K562 (cell line): ENCODE measurements at regions not wholly inside any gene's neighbourhood (a gene's known extent, or its start where the extent isn't known, plus 50 kb on each side); places are given as distances from the start of the nearest gene placed in this dataset.

Experiments used
- ATAC-seq: fragments of 200-7000 bp; cut with Tn5 transposase; 3 replicates; pipeline ENCODE4 v1.9.1; 2020; ENCODE audit warnings: moderate library complexity
- BruUV-seq: library from RNA; stranded (reverse); fragments of 400-500 nt; replicated peaks from 2 replicates; lab custom pipeline; 2021; lab: Mats Ljungman, UMichigan
- CTCF ChIA-PET: fragments of 300-600 bp; formaldehyde crosslinking; extraction: SDS; loops from one replicate; lab custom pipeline; 2021; ENCODE audit warnings: low intra/inter-chr PET ratio; lab: Yijun Ruan, JAX
- POLR2A ChIA-PET: fragments of 300-600, 350-650 bp; sonication (Branson Sonifier 250); formaldehyde crosslinking; extraction: SDS; loops from one replicate; lab custom pipeline; 2021; ENCODE audit warnings: antibody characterized with exemption, inconsistent platforms; lab: Yijun Ruan, JAX
- DNase-seq, 4 experiments: peaks; one replicate each; pipeline versions ENCODE4 v3.0.0 to v3.0.0-alpha.2; 2011 to 2018; ENCODE audit warnings: low spot score in 3 of 4, mixed read lengths in 3 of 4; ENCODE audit errors: extremely low read depth in 1 of 4
- FAIRE-seq: peaks from 2 replicates; lab custom pipeline; 2011; peaks lifted over from hg19 to GRCh38; lab: Jason Lieb, UNC
- H2AFZ ChIP-seq: 2 replicates; pipeline ENCODE4 v1.6.0; 2011; ENCODE audit warnings: low read depth, low read length, control low read depth, inconsistent platforms
- H3K27ac ChIP-seq: fragments of 200-600 bp; 3 replicates; pipeline ENCODE4 v1.8.0; 2011; ENCODE audit warnings: low read depth, mild to moderate bottlenecking, control low read depth, inconsistent platforms, low read length, moderate library complexity, mixed read lengths; ENCODE audit errors: extremely low read depth
- H3K27me3 ChIP-seq, 2 experiments: fragments of 300-600 bp in 1 of 2; 2 replicates in 1 of 2; 3 replicates in 1 of 2; pipeline versions ENCODE4 v1.6.0 to v1.8.0; 2011; ENCODE audit warnings: inconsistent platforms in 2 of 2, low read length in 2 of 2, mild to moderate bottlenecking in 1 of 2, mixed read lengths in 1 of 2, moderate library complexity in 1 of 2; ENCODE audit not compliant: control insufficient read depth in 2 of 2, insufficient read depth in 2 of 2
- H3K36me3 ChIP-seq: fragments of 300-600 bp; 3 replicates; pipeline ENCODE4 v1.8.0; 2011; ENCODE audit warnings: mild to moderate bottlenecking, low read length, inconsistent platforms; ENCODE audit not compliant: control insufficient read depth, insufficient read depth
- H3K4me1 ChIP-seq, 2 experiments: fragments of 200-600 bp in 1 of 2; replicated peaks in 1 of 2; 2 replicates in 1 of 2; 3 replicates in 1 of 2; pipeline versions ENCODE4 v1.5.1 to v1.8.0; 2011; ENCODE audit warnings: inconsistent platforms in 2 of 2, low read length in 2 of 2, mild to moderate bottlenecking in 1 of 2, mixed read lengths in 1 of 2, moderate library complexity in 1 of 2; ENCODE audit not compliant: control insufficient read depth in 2 of 2, insufficient read depth in 2 of 2
- H3K4me2 ChIP-seq: 2 replicates; pipeline ENCODE4 v1.6.1; 2011; ENCODE audit warnings: low read length, control low read depth, inconsistent platforms, mixed read lengths; ENCODE audit not compliant: insufficient read depth
- H3K4me3 ChIP-seq: fragments of 200-600 bp; sonication (generic), shearing (Covaris generic); 2 replicates; pipeline ENCODE4 v1.5.1; 2016; ENCODE audit warnings: control low read depth, inconsistent platforms
- H3K79me2 ChIP-seq: fragments of 200-600 bp; 3 replicates; pipeline ENCODE4 v1.8.0; 2011; ENCODE audit warnings: low read length, inconsistent platforms; ENCODE audit not compliant: control insufficient read depth, insufficient read depth
- H3K9ac ChIP-seq, 2 experiments: 2 replicates each; pipeline versions ENCODE4 v1.6.0 to v1.6.1; 2011; ENCODE audit warnings: low read depth in 2 of 2, low read length in 2 of 2, control low read depth in 1 of 2, inconsistent platforms in 1 of 2, mild to moderate bottlenecking in 1 of 2, mixed read lengths in 1 of 2; ENCODE audit not compliant: insufficient read depth in 1 of 2
- H3K9me1 ChIP-seq: one replicate; pipeline ENCODE4 v1.6.0; 2011; ENCODE audit warnings: inconsistent platforms, mild to moderate bottlenecking, low read length, moderate library complexity; ENCODE audit not compliant: control insufficient read depth, insufficient read depth
- H3K9me3 ChIP-seq: replicated peaks from 2 replicates; pipeline ENCODE4 v1.5.1; 2011; ENCODE audit warnings: low read depth, low read length, inconsistent platforms; ENCODE audit not compliant: control insufficient read depth, insufficient read depth
- H4K20me1 ChIP-seq: replicated peaks from 2 replicates; pipeline ENCODE4 v1.6.1; 2011; ENCODE audit warnings: low read length, inconsistent platforms, mixed read lengths; ENCODE audit not compliant: control insufficient read depth, insufficient read depth
- FOXA3 ChIP-seq, 2 experiments: fragments of 450-650 bp in 1 of 2; sonication (generic) in 1 of 2; formaldehyde crosslinking; IDR thresholded peaks in 1 of 2; conservative IDR thresholded peaks in 1 of 2; 2 replicates each; pipeline versions ENCODE4 v1.4.0 to v1.8.0; 2020 to 2022; ENCODE audit warnings: mild to moderate bottlenecking in 2 of 2, missing genetic modification reagents in 1 of 2
- MYC ChIP-seq, 2 experiments: fragments of 250-450 bp in 1 of 2; sonication (Bioruptor Pico) in 1 of 2; IDR thresholded peaks; 2 replicates each; pipeline versions ENCODE4 v1.5.1 to v1.6.1; 2012 to 2021; ENCODE audit warnings: low read depth in 2 of 2, borderline replicate concordance in 1 of 2, improper control_type of control experiment in 1 of 2, low read length in 1 of 2, mild to moderate bottlenecking in 1 of 2, moderate library complexity in 1 of 2
- SRSF7 ChIP-seq: fragments of 200-400 bp; formaldehyde crosslinking; optimal IDR thresholded peaks from 2 replicates; pipeline ENCODE3; 2017; ENCODE audit warnings: mild to moderate bottlenecking, low read depth, low read length
- THRAP3 ChIP-seq: fragments of 450-650 bp; IDR thresholded peaks from 2 replicates; pipeline ENCODE4 v1.6.1; 2016; ENCODE audit warnings: mild to moderate bottlenecking, inconsistent platforms, borderline replicate concordance
- TSC22D4 ChIP-seq: fragments of 450-650 bp; IDR thresholded peaks from 2 replicates; pipeline ENCODE4 v1.6.1; 2016; ENCODE audit warnings: missing genetic modification characterization, missing biosample characterization, control low read depth
- ZFP36 ChIP-seq: fragments of 150-350 bp; IDR thresholded peaks from 2 replicates; pipeline ENCODE4 v1.6.1; 2018; ENCODE audit warnings: low read length, low read depth; ENCODE audit not compliant: partially characterized antibody
- ZNF347 ChIP-seq: fragments of 450-650 bp; formaldehyde crosslinking; IDR thresholded peaks from 2 replicates; pipeline ENCODE4 v1.4.0; 2020; ENCODE audit warnings: low read depth, mild to moderate bottlenecking, moderate library complexity
- ZNF764 ChIP-seq: fragments of 250-450 bp; sonication (Bioruptor Pico); IDR thresholded peaks from 2 replicates; pipeline ENCODE4 v1.4.0; 2020; ENCODE audit warnings: low read depth, mild to moderate bottlenecking, moderate library complexity
- WGBS: fragments of 100-300 bp; shearing (Covaris generic); methylation state at CpG from one replicate; pipeline ENCODE4 v1.1.6; 2016; ENCODE audit warnings: low coverage, mixed read lengths; ENCODE audit not compliant: insufficient coverage; ENCODE audit errors: missing lambda C conversion rate; 5-methylcytosine and 5-hydroxymethylcytosine counted together
- in situ Hi-C: fragments of 300-500 bp; cut with MboI; formaldehyde crosslinking; loops from 4 replicates; pipeline ENCODE4 v1.15.0; 2018; ENCODE audit warnings: inconsistent platforms, mixed read lengths
- intact Hi-C: fragments of 100-400 bp; cut with micrococcal nuclease; formaldehyde crosslinking; loops from 2 replicates; pipeline ENCODE4 v1.14.2; 2022
- TF ChIP-seq, protein P1 (sequence below), 2 experiments: fragments of 450-650 bp; conservative IDR thresholded peaks; 2 replicates each; pipeline ENCODE4 v1.6.1; 2017; ENCODE audit warnings: mild to moderate bottlenecking in 2 of 2, moderate library complexity in 2 of 2
- TF ChIP-seq, protein P2 (sequence below): fragments of 200-400 bp; formaldehyde crosslinking; IDR thresholded peaks from 2 replicates; pipeline ENCODE4 v1.6.1; 2017; ENCODE audit warnings: mild to moderate bottlenecking, low read depth, low read length, moderate library complexity

DNA sequence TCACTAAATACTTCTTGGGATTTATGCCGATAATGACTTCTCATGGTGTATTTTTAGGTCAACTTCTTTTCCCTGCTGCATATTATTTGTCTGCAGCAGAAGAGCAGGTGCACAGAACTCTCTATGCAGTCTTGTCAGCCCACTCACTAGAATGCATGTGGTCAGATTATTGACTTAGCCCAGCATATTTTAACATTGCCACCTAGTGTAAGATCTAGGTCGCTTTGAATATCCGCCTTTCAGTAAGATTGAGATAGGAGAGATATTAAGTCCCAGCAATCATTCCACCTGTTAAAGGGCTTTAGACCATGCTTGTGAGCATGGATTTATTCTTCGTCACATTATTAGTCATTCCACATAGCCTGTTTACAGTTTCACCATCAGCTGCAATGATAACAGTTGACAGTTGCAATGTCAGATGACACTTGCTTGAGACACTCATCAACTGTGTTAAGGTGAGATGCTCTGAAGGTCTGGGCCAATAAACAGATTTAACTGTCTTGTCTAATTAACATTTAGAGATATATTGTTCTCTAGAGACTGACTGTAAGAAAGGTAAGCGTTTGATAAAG lies 491.7 kb downstream of the ARL4A start:
- no peak overlapping the region for H3K27ac ChIP-seq
- H3K79me2 ChIP-seq: no peaks in the 10 kb centered on the region
- H3K9me3 ChIP-seq: no peaks in the 10 kb centered on the region
- H3K9me1 ChIP-seq: no peaks in the 10 kb centered on the region
- in situ Hi-C loops (no loop called here), intact Hi-C loops (loop anchor here (1.0 kb wide), 1 partner anchor 492 kb away; the partner anchor contains the start of gene ARL4A)
- BruUV-seq: no TSS peak
- H3K36me3 ChIP-seq: no peaks in the 10 kb centered on the region
- FAIRE-seq: peak; percentile 86
- no peak overlapping the region for H2AFZ ChIP-seq
- no peak overlapping the region for H3K4me3 ChIP-seq
- H3K27me3 ChIP-seq: no peaks in the 10 kb centered on the region
- H3K4me1 ChIP-seq: peaks cover 0 to 2% of the 10 kb centered on the region in 2 experiments; a peak in 1 of 5 replicates
- POLR2A ChIA-PET: interaction anchor here (1.0 kb wide), 1 partner anchor 20 kb away, joined by 3 read pairs; no protein-coding TSS in a partner anchor
- peak; percentile 86 for ATAC-seq
- CTCF ChIA-PET: interaction anchor here (1.3 kb wide), 1 partner anchor 492 kb away, joined by 7 read pairs; the partner anchor contains the start of gene ARL4A
- no peaks in the 10 kb centered on the region for H4K20me1 ChIP-seq
- 10% methylated on average over 5 of the region's 5 CpGs for WGBS
- peak in 2 of 4 experiments; percentile 12 to 48 for DNase-seq
- no peak overlapping the region for H3K4me2 ChIP-seq
- H3K9ac ChIP-seq: no peak overlapping the region
- TF ChIP-seq, protein P1, sequence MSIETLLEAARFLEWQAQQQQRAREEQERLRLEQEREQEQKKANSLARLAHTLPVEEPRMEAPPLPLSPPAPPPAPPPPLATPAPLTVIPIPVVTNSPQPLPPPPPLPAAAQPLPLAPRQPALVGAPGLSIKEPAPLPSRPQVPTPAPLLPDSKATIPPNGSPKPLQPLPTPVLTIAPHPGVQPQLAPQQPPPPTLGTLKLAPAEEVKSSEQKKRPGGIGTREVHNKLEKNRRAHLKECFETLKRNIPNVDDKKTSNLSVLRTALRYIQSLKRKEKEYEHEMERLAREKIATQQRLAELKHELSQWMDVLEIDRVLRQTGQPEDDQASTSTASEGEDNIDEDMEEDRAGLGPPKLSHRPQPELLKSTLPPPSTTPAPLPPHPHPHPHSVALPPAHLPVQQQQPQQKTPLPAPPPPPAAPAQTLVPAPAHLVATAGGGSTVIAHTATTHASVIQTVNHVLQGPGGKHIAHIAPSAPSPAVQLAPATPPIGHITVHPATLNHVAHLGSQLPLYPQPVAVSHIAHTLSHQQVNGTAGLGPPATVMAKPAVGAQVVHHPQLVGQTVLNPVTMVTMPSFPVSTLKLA (conservative IDR thresholded peaks at IDR 0.05): 0 out of 4 replicates have a peak, but pooled peaks of 1 of the 2 experiments have one; percentile 14
- TF ChIP-seq, protein P2, sequence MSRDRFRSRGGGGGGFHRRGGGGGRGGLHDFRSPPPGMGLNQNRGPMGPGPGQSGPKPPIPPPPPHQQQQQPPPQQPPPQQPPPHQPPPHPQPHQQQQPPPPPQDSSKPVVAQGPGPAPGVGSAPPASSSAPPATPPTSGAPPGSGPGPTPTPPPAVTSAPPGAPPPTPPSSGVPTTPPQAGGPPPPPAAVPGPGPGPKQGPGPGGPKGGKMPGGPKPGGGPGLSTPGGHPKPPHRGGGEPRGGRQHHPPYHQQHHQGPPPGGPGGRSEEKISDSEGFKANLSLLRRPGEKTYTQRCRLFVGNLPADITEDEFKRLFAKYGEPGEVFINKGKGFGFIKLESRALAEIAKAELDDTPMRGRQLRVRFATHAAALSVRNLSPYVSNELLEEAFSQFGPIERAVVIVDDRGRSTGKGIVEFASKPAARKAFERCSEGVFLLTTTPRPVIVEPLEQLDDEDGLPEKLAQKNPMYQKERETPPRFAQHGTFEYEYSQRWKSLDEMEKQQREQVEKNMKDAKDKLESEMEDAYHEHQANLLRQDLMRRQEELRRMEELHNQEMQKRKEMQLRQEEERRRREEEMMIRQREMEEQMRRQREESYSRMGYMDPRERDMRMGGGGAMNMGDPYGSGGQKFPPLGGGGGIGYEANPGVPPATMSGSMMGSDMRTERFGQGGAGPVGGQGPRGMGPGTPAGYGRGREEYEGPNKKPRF: no peak
- no peak for TF ChIP-seq ZFP36
- TF ChIP-seq MYC (IDR thresholded peaks at IDR 0.05; ENCODE audit: low read depth, low read length): 0 out of 2 replicates have a peak, but pooled peaks have one; percentile 25
- no peak for TF ChIP-seq MYC (CRISPR knock-in tag; IDR thresholded peaks at IDR 0.05; ENCODE audit: borderline replicate concordance, low read depth)
- TF ChIP-seq ZNF347 (CRISPR knock-in tag): no peak
- no peak for TF ChIP-seq TSC22D4 (tag)
- TF ChIP-seq THRAP3: no peak
- TF ChIP-seq ZNF764 (CRISPR knock-in tag): no peak
- peak in 1 of 2 experiments; percentile 56; a peak in 2 of 4 replicates for TF ChIP-seq FOXA3 (CRISPR knock-in tag; conservative IDR thresholded peaks at IDR 0.05 in 1 of 2, IDR thresholded peaks at IDR 0.05 in 1 of 2)
- TF ChIP-seq SRSF7: no peak
